ENCODE measurements at regions not wholly inside any gene's neighbourhood (a gene's known extent, or its start where the extent isn't known, plus 50 kb on each side); places are given as distances from the start of the nearest gene placed in this dataset.

GRCh38 chr11:128022761-128023160 lies 564.6 kb downstream of the ETS1 start:
- Histone ChIP-seq H3K56ac (ENCODE audit: extremely low read depth, insufficient read depth, low read length) (no peak overlapping the region), H3K9me3 (ENCODE audit: control insufficient read depth, insufficient read depth, low read length) (no peaks in the 10 kb centered on the region), H3K4ac (ENCODE audit: low read depth, low read length) (no peak overlapping the region), H3K4me1 (ENCODE audit: control insufficient read depth, insufficient read depth, low read length) (peaks cover 12% of the 10 kb centered on the region), H3K27ac (ENCODE audit: insufficient read depth, low read length) (no peak overlapping the region), H3K14ac (replicated peaks; ENCODE audit: low read depth, low read length) (no peak overlapping the region), H2BK5ac (ENCODE audit: low read depth, low read length, poor library complexity, severe bottlenecking) (no peak overlapping the region), H3K4me3 (ENCODE audit: insufficient read depth, low read depth, low read length) (no peak overlapping the region), H2AK9ac (replicated peaks; ENCODE audit: low read depth, low read length, poor library complexity) (no peak overlapping the region), H2AFZ (replicated peaks; ENCODE audit: low read length, poor library complexity) (no peak overlapping the region), H4K20me1 (ENCODE audit: insufficient read depth, low read length) (no peaks in the 10 kb centered on the region), H3K79me1 (ENCODE audit: low read depth in 1 of 2, low read length in 2 of 2) (no peaks in the 10 kb centered on the region), H3K9me1 (ENCODE audit: insufficient read depth, low read length) (no peaks in the 10 kb centered on the region; the same call in 1 of the 2 replicates), H4K5ac (ENCODE audit: low read depth, low read length) (no peak overlapping the region), H3K18ac (ENCODE audit: low read depth, low read length) (no peak overlapping the region), H2BK15ac (ENCODE audit: low read depth, low read length) (no peak overlapping the region), H3K9ac (ENCODE audit: low read depth, low read length) (no peak overlapping the region), H2BK20ac (ENCODE audit: low read depth, low read length) (0 out of 2 replicates have a peak overlapping the region, but pooled peaks have one; percentile 8), H3K23ac (ENCODE audit: low read depth, low read length) (no peak overlapping the region), H2AK5ac (ENCODE audit: low read depth, low read length) (no peak overlapping the region), H3K4me2 (ENCODE audit: low read depth, low read length) (no peak overlapping the region), H2BK120ac (ENCODE audit: low read depth, low read length) (peak overlapping the region; percentile 6; the same call in 1 of the 2 replicates), H4K8ac (ENCODE audit: low read depth in 2 of 2, low read length in 2 of 2) (no peak overlapping the region), H3K36me3 (ENCODE audit: control insufficient read depth, insufficient read depth, low read length) (no peaks in the 10 kb centered on the region), H3K27me3 (ENCODE audit: control insufficient read depth, insufficient read depth, low read length) (no peaks in the 10 kb centered on the region), H4K91ac (ENCODE audit: insufficient read depth, low read depth, low read length) (no peak overlapping the region)
- intact Hi-C loops (cut with micrococcal nuclease) = loop anchor here (5.0 kb wide), 2 partner anchors 550 to 1580 kb away; no protein-coding TSS in a partner anchor
- BruUV-seq (replicated peaks) = no TSS peak
- TF ChIP-seq MXI1 (IDR thresholded peaks at IDR 0.05; ENCODE audit: borderline replicate concordance, low read depth, low read length) (no peak), MAFK (IDR thresholded peaks at IDR 0.05; ENCODE audit: low read depth, low read length) (no peak), CTCF (conservative IDR thresholded peaks at IDR 0.05; ENCODE audit: low read depth, low read length) (no peak), RFX5 (IDR thresholded peaks at IDR 0.05; ENCODE audit: low read depth, low read length) (no peak), SMC3 (IDR thresholded peaks at IDR 0.05; ENCODE audit: low read depth, low read length) (no peak), FOS (IDR thresholded peaks at IDR 0.05; ENCODE audit: low read depth, low read length) (no peak), POLR2A (IDR thresholded peaks at IDR 0.05; ENCODE audit: low read depth, low read length) (no peak), RCOR1 (IDR thresholded peaks at IDR 0.05; ENCODE audit: insufficient replicate concordance, low read length) (no peak), CEBPB (IDR thresholded peaks at IDR 0.05; ENCODE audit: low read depth, low read length) (no peak), ELK1 (IDR thresholded peaks at IDR 0.05; ENCODE audit: borderline replicate concordance, low read depth, low read length) (no peak), NFE2L2 (IDR thresholded peaks at IDR 0.05; ENCODE audit: low read depth, low read length) (no peak), BHLHE40 (IDR thresholded peaks at IDR 0.05; ENCODE audit: low read depth, low read length) (no peak), RAD21 (IDR thresholded peaks at IDR 0.05; ENCODE audit: low read length) (no peak), MAZ (IDR thresholded peaks at IDR 0.05; ENCODE audit: borderline replicate concordance, low read depth, low read length) (no peak), CHD1 (IDR thresholded peaks at IDR 0.05; ENCODE audit: low read depth, low read length) (no peak), USF2 (IDR thresholded peaks at IDR 0.05; ENCODE audit: low read depth, low read length) (no peak)
- ChIA-PET CTCF (no interaction called here), POLR2A (ENCODE audit: unreplicated experiment) (no interaction called here)
- ATAC-seq (ENCODE audit: low read depth) (no peak), DNase-seq (no peak)
- dilution Hi-C loops (cut with HindIII; ENCODE audit: low sequenced_read_pairs, unreplicated experiment) = no loop called here
- in situ Hi-C loops (cut with MboI; ENCODE audit: low sequenced_read_pairs) = no loop called here
